ENCODE measurements at regions not wholly inside any gene's neighbourhood (a gene's known extent, or its start where the extent isn't known, plus 50 kb on each side); places are given as distances from the start of the nearest gene placed in this dataset.

- no peaks in the 10 kb centered on the region for H3K79me2 ChIP-seq (ENCODE audit: low read depth)
- CTCF ChIA-PET = no interaction called here
- no peak overlapping the region for H2AFZ ChIP-seq
- H3K9me2 ChIP-seq (ENCODE audit: insufficient read depth) = no peaks in the 10 kb centered on the region
- no peaks in the 10 kb centered on the region for H4K20me1 ChIP-seq (ENCODE audit: insufficient read depth)
- no peaks in the 10 kb centered on the region for H3K27me3 ChIP-seq (ENCODE audit: insufficient read depth, low read depth)
- no peaks in the 10 kb centered on the region for H3K36me3 ChIP-seq (ENCODE audit: low read depth)
- no peak overlapping the region for H3K4me3 ChIP-seq
- no peak overlapping the region for H3K4me2 ChIP-seq
- H3K9me3 ChIP-seq (ENCODE audit: insufficient read depth, low read depth) = no peaks in the 10 kb centered on the region
- no peak for DNase-seq
- BruUV-seq (replicated peaks) = no TSS peak
- no peaks in the 10 kb centered on the region for H3K4me1 ChIP-seq (replicated peaks; ENCODE audit: insufficient read depth)
- no peak overlapping the region for H3K27ac ChIP-seq
- no peaks in the 10 kb centered on the region for H3F3A ChIP-seq (ENCODE audit: insufficient read depth, low read depth)
- intact Hi-C loops (cut with micrococcal nuclease; ENCODE audit: unreplicated experiment) = no loop called here
- TF ChIP-seq CTCF (conservative IDR thresholded peaks at IDR 0.05) = no peak
- TF ChIP-seq EZH2 (IDR thresholded peaks at IDR 0.05; ENCODE audit: low read depth) = no peak
- POLR2A ChIA-PET (ENCODE audit: unreplicated experiment) = no interaction called here
These were observed 125.2 kb upstream of the CDH18 start for GRCh38 chr5:20113031-20113715.

GRCh38 chr5:20109326-20109725 lies 121.3 kb upstream of the CDH18 start:
- H3K27ac ChIP-seq = no peak overlapping the region
- H3K79me2 ChIP-seq (ENCODE audit: low read depth) = no peaks in the 10 kb centered on the region
- no peaks in the 10 kb centered on the region for H3K9me3 ChIP-seq (ENCODE audit: insufficient read depth, low read depth)
- no peaks in the 10 kb centered on the region for H3F3A ChIP-seq (ENCODE audit: insufficient read depth, low read depth)
- intact Hi-C loops (cut with micrococcal nuclease; ENCODE audit: unreplicated experiment) = no loop called here
- H3K4me2 ChIP-seq = no peak overlapping the region
- no peaks in the 10 kb centered on the region for H3K27me3 ChIP-seq (ENCODE audit: insufficient read depth, low read depth)
- CTCF ChIA-PET = no interaction called here
- TF ChIP-seq CTCF (conservative IDR thresholded peaks at IDR 0.05) (no peak), EZH2 (IDR thresholded peaks at IDR 0.05; ENCODE audit: low read depth) (no peak)
- H4K20me1 ChIP-seq (ENCODE audit: insufficient read depth) = no peaks in the 10 kb centered on the region
- BruUV-seq (replicated peaks) = no TSS peak
- H2AFZ ChIP-seq = no peak overlapping the region; the same call in 1 of the 2 replicates
- no peaks in the 10 kb centered on the region; the same call in 1 of the 2 replicates for H3K9me2 ChIP-seq (ENCODE audit: insufficient read depth)
- H3K36me3 ChIP-seq (ENCODE audit: low read depth) = no peaks in the 10 kb centered on the region
- POLR2A ChIA-PET (ENCODE audit: unreplicated experiment) = no interaction called here
- H3K4me1 ChIP-seq (replicated peaks; ENCODE audit: insufficient read depth) = no peaks in the 10 kb centered on the region
- peak in 1 of 2 experiments; percentile 34 for DNase-seq
- no peak overlapping the region for H3K4me3 ChIP-seq

- Histone ChIP-seq H3K27ac (no peak overlapping the region), H3K79me2 (ENCODE audit: low read depth) (no peaks in the 10 kb centered on the region)
- POLR2A ChIA-PET (ENCODE audit: unreplicated experiment) = no interaction called here
These were observed 117.9 kb upstream of the CDH18 start for GRCh38 chr5:20105915-20106314.

More at GRCh38 chr5:20105915-20106314, 117.9 kb upstream of the CDH18 start:
- no peaks in the 10 kb centered on the region for H3K36me3 ChIP-seq (ENCODE audit: low read depth)
- H3F3A ChIP-seq (ENCODE audit: insufficient read depth, low read depth) = no peaks in the 10 kb centered on the region
- no peaks in the 10 kb centered on the region for H3K9me3 ChIP-seq (ENCODE audit: insufficient read depth, low read depth)
- CTCF ChIA-PET = no interaction called here
- no peaks in the 10 kb centered on the region for H3K27me3 ChIP-seq (ENCODE audit: insufficient read depth, low read depth)
- H2AFZ ChIP-seq = no peak overlapping the region; the same call in 1 of the 2 replicates
- no TSS peak for BruUV-seq (replicated peaks)
- intact Hi-C loops (cut with micrococcal nuclease; ENCODE audit: unreplicated experiment) = no loop called here
- no peak overlapping the region for H3K4me3 ChIP-seq
- no peaks in the 10 kb centered on the region for H3K4me1 ChIP-seq (replicated peaks; ENCODE audit: insufficient read depth)
- no peaks in the 10 kb centered on the region for H4K20me1 ChIP-seq (ENCODE audit: insufficient read depth)
- no peak overlapping the region for H3K4me2 ChIP-seq
- H3K9me2 ChIP-seq (ENCODE audit: insufficient read depth) = no peaks in the 10 kb centered on the region; the same call in 1 of the 2 replicates
- no peak for TF ChIP-seq CTCF (conservative IDR thresholded peaks at IDR 0.05)
- no peak for TF ChIP-seq EZH2 (IDR thresholded peaks at IDR 0.05; ENCODE audit: low read depth)
- no peak for DNase-seq

All from PC-9 (cell line).